ENCODE measurements at regions not wholly inside any gene's neighbourhood (a gene's known extent, or its start where the extent isn't known, plus 50 kb on each side); places are given as distances from the start of the nearest gene placed in this dataset.

DNA sequence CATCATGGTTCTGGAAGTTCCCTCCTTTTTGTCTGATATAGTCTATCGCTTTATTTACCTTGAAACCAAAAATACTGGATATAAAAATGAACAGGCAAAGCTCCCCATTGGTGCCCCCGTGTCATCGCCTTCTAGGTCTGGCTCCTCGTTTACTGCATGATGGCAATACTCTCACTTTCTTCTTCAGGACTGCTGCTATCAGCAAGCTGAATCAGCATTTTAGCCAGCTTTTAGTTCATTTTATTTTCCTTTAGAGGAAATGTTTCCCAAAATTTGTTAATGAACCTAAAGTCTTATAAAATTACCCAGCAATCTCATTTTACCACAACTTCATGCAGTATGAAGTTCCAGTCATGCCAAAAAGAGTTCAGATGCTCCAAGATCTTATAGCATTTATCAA lies 80.5 kb downstream of the ZIC3 start:
- no peak overlapping the region for H3K4me3 Mint-ChIP-seq (ENCODE audit: unreplicated experiment)
- no peaks in the 10 kb centered on the region for H3K27me3 Mint-ChIP-seq (ENCODE audit: unreplicated experiment)
- no peaks in the 10 kb centered on the region for H3K36me3 Mint-ChIP-seq (ENCODE audit: unreplicated experiment)
- TF ChIP-seq, protein P1, sequence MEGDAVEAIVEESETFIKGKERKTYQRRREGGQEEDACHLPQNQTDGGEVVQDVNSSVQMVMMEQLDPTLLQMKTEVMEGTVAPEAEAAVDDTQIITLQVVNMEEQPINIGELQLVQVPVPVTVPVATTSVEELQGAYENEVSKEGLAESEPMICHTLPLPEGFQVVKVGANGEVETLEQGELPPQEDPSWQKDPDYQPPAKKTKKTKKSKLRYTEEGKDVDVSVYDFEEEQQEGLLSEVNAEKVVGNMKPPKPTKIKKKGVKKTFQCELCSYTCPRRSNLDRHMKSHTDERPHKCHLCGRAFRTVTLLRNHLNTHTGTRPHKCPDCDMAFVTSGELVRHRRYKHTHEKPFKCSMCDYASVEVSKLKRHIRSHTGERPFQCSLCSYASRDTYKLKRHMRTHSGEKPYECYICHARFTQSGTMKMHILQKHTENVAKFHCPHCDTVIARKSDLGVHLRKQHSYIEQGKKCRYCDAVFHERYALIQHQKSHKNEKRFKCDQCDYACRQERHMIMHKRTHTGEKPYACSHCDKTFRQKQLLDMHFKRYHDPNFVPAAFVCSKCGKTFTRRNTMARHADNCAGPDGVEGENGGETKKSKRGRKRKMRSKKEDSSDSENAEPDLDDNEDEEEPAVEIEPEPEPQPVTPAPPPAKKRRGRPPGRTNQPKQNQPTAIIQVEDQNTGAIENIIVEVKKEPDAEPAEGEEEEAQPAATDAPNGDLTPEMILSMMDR (IDR thresholded peaks at IDR 0.05): no peak
- H3K9me3 Mint-ChIP-seq (ENCODE audit: unreplicated experiment): peaks cover 56% of the 10 kb centered on the region
- no peak for DNase-seq (ENCODE audit: extremely low spot score, unreplicated experiment)
- H3K4me1 Mint-ChIP-seq (ENCODE audit: unreplicated experiment): no peaks in the 10 kb centered on the region
- no peak overlapping the region for H3K27ac Mint-ChIP-seq (ENCODE audit: unreplicated experiment)

DNA sequence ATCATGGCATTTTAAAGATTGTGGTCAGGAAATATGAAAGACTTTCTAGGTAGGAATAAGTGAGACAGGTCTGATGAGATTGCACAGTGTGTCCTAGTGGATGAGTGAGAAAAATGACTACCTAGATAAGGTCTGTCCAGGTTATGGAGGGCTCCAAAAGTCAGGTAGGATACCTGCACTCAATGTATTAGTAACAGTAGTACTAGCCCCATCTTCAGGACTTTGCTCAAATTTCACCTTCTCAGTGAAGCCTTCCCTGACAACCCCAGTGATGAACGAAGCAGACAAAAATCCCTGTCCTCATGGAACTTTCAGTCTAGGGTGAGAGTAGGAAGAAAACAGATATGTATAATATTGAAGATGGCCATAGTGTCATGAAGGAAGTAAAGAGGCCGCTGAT lies 85.7 kb downstream of the ZIC3 start:
- no peak for DNase-seq (ENCODE audit: extremely low spot score, unreplicated experiment)
- H3K4me1 Mint-ChIP-seq (ENCODE audit: unreplicated experiment): no peaks in the 10 kb centered on the region
- TF ChIP-seq, protein P1 (IDR thresholded peaks at IDR 0.05): no peak
- H3K36me3 Mint-ChIP-seq (ENCODE audit: unreplicated experiment): no peaks in the 10 kb centered on the region
- H3K27me3 Mint-ChIP-seq (ENCODE audit: unreplicated experiment): no peaks in the 10 kb centered on the region
- H3K27ac Mint-ChIP-seq (ENCODE audit: unreplicated experiment): no peak overlapping the region
- H3K4me3 Mint-ChIP-seq (ENCODE audit: unreplicated experiment): no peak overlapping the region
- peaks cover 34% of the 10 kb centered on the region for H3K9me3 Mint-ChIP-seq (ENCODE audit: unreplicated experiment)

DNA sequence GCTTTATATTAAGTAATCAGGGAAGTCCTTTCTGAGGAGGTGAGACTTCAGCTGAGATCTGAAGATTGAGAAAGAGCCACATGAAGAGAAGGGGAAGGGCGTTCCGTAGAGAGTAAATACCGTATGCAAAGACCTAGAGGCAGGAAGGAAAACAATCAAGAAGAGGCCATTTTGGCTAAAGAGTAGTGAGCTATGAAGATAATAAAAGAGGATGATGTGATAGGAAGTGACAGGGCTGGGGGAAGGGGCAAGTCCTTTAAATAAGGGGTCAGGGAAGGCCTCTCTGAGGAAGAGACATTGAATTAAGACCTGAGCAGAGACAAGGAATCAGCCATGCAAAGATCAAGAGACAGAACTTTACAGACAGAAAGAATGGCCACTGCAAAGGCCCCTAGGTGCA lies 86.2 kb downstream of the ZIC3 start:
- Mint-ChIP-seq H3K4me1 (ENCODE audit: unreplicated experiment) (no peaks in the 10 kb centered on the region), H3K27me3 (ENCODE audit: unreplicated experiment) (no peaks in the 10 kb centered on the region), H3K36me3 (ENCODE audit: unreplicated experiment) (no peaks in the 10 kb centered on the region), H3K9me3 (ENCODE audit: unreplicated experiment) (peaks cover 29% of the 10 kb centered on the region), H3K27ac (ENCODE audit: unreplicated experiment) (no peak overlapping the region), H3K4me3 (ENCODE audit: unreplicated experiment) (no peak overlapping the region)
- TF ChIP-seq, protein P1 (IDR thresholded peaks at IDR 0.05): no peak
- DNase-seq (ENCODE audit: extremely low spot score, unreplicated experiment): no peak

DNA sequence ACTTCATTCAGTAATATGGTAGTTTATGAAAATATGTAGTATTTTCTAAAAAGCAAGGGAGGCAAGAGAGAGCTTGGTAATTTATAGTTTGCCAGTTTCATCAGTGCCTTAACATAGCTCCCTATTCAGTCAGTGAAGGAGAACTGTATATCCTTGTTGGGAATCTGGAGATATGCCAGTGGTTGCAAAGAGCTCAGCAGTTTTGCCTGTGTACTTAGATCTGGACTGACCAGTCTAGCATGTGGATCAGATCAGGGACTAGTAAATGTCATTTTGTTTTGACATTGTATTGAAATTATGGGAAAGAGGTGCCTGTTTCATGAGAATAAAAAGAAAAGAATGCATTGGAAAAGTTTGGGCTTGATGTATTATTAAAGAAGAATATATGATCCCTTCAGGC lies 88.6 kb downstream of the ZIC3 start:
- TF ChIP-seq, protein P1 (IDR thresholded peaks at IDR 0.05): no peak
- DNase-seq (ENCODE audit: extremely low spot score, unreplicated experiment): no peak
- no peak overlapping the region for H3K4me3 Mint-ChIP-seq (ENCODE audit: unreplicated experiment)
- no peaks in the 10 kb centered on the region for H3K4me1 Mint-ChIP-seq (ENCODE audit: unreplicated experiment)
- H3K36me3 Mint-ChIP-seq (ENCODE audit: unreplicated experiment): no peaks in the 10 kb centered on the region
- no peaks in the 10 kb centered on the region for H3K27me3 Mint-ChIP-seq (ENCODE audit: unreplicated experiment)
- peaks cover 26% of the 10 kb centered on the region for H3K9me3 Mint-ChIP-seq (ENCODE audit: unreplicated experiment)
- H3K27ac Mint-ChIP-seq (ENCODE audit: unreplicated experiment): no peak overlapping the region

DNA sequence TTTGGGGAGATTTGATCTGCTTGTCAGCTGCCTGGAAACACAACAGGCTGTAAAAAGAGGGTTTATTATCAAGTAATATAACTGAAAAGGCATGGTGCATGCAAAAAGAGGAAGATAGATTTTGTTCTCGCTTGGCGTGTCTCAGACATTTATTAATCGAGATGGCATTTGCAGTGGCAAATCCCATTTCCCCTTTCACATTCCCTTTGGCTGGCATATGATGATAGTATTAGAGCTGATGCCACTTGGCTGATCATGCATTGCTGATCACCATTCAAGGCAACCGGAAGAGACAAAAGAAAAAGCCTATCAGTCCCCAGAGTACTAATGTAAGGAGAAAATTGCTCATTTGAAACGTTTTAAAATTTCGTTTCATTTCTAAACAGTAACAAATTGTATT lies 101.8 kb downstream of the ZIC3 start:
- no peaks in the 10 kb centered on the region for H3K27me3 Mint-ChIP-seq (ENCODE audit: unreplicated experiment)
- DNase-seq (ENCODE audit: extremely low spot score, unreplicated experiment): no peak
- H3K9me3 Mint-ChIP-seq (ENCODE audit: unreplicated experiment): peaks cover 30% of the 10 kb centered on the region
- H3K27ac Mint-ChIP-seq (ENCODE audit: unreplicated experiment): no peak overlapping the region
- TF ChIP-seq, protein P1 (IDR thresholded peaks at IDR 0.05): no peak
- H3K36me3 Mint-ChIP-seq (ENCODE audit: unreplicated experiment): no peaks in the 10 kb centered on the region
- no peaks in the 10 kb centered on the region for H3K4me1 Mint-ChIP-seq (ENCODE audit: unreplicated experiment)
- H3K4me3 Mint-ChIP-seq (ENCODE audit: unreplicated experiment): no peak overlapping the region
